ENCODE measurements at regions not wholly inside any gene's neighbourhood (a gene's known extent, or its start where the extent isn't known, plus 50 kb on each side); places are given as distances from the start of the nearest gene placed in this dataset.

GRCh38 chr4:91827914-91828313 lies 475.9 kb upstream of the GRID2 start:
- TF ChIP-seq, protein P1, sequence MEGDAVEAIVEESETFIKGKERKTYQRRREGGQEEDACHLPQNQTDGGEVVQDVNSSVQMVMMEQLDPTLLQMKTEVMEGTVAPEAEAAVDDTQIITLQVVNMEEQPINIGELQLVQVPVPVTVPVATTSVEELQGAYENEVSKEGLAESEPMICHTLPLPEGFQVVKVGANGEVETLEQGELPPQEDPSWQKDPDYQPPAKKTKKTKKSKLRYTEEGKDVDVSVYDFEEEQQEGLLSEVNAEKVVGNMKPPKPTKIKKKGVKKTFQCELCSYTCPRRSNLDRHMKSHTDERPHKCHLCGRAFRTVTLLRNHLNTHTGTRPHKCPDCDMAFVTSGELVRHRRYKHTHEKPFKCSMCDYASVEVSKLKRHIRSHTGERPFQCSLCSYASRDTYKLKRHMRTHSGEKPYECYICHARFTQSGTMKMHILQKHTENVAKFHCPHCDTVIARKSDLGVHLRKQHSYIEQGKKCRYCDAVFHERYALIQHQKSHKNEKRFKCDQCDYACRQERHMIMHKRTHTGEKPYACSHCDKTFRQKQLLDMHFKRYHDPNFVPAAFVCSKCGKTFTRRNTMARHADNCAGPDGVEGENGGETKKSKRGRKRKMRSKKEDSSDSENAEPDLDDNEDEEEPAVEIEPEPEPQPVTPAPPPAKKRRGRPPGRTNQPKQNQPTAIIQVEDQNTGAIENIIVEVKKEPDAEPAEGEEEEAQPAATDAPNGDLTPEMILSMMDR (IDR thresholded peaks at IDR 0.05), result no peak
- TF ChIP-seq TCF7 (CRISPR knock-in tag; IDR thresholded peaks at IDR 0.05; ENCODE audit: low read depth) (no peak), CBFB (CRISPR knock-in tag; IDR thresholded peaks at IDR 0.05; ENCODE audit: low read depth) (no peak), NFYB (CRISPR knock-in tag; conservative IDR thresholded peaks at IDR 0.05; ENCODE audit: low read depth) (no peak), ESRRA (CRISPR knock-in tag; IDR thresholded peaks at IDR 0.05; ENCODE audit: borderline replicate concordance) (no peak), USF2 (CRISPR knock-in tag; IDR thresholded peaks at IDR 0.05) (no peak), NR3C1 (CRISPR knock-in tag; conservative IDR thresholded peaks at IDR 0.05; ENCODE audit: low read depth) (no peak), GABPB1 (CRISPR knock-in tag; IDR thresholded peaks at IDR 0.05) (no peak), FOXJ3 (CRISPR knock-in tag; IDR thresholded peaks at IDR 0.05; ENCODE audit: borderline replicate concordance) (no peak)
- TF ChIP-seq, protein P2, sequence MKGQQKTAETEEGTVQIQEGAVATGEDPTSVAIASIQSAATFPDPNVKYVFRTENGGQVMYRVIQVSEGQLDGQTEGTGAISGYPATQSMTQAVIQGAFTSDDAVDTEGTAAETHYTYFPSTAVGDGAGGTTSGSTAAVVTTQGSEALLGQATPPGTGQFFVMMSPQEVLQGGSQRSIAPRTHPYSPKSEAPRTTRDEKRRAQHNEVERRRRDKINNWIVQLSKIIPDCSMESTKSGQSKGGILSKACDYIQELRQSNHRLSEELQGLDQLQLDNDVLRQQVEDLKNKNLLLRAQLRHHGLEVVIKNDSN (CRISPR knock-in tag; IDR thresholded peaks at IDR 0.05), result no peak
- TF ChIP-seq, protein P3, sequence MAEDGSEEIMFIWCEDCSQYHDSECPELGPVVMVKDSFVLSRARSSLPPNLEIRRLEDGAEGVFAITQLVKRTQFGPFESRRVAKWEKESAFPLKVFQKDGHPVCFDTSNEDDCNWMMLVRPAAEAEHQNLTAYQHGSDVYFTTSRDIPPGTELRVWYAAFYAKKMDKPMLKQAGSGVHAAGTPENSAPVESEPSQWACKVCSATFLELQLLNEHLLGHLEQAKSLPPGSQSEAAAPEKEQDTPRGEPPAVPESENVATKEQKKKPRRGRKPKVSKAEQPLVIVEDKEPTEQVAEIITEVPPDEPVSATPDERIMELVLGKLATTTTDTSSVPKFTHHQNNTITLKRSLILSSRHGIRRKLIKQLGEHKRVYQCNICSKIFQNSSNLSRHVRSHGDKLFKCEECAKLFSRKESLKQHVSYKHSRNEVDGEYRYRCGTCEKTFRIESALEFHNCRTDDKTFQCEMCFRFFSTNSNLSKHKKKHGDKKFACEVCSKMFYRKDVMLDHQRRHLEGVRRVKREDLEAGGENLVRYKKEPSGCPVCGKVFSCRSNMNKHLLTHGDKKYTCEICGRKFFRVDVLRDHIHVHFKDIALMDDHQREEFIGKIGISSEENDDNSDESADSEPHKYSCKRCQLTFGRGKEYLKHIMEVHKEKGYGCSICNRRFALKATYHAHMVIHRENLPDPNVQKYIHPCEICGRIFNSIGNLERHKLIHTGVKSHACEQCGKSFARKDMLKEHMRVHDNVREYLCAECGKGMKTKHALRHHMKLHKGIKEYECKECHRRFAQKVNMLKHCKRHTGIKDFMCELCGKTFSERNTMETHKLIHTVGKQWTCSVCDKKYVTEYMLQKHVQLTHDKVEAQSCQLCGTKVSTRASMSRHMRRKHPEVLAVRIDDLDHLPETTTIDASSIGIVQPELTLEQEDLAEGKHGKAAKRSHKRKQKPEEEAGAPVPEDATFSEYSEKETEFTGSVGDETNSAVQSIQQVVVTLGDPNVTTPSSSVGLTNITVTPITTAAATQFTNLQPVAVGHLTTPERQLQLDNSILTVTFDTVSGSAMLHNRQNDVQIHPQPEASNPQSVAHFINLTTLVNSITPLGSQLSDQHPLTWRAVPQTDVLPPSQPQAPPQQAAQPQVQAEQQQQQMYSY (CRISPR knock-in tag; IDR thresholded peaks at IDR 0.05), result no peak
